GM19351 (cell line): ENCODE measurements at regions not wholly inside any gene's neighbourhood (a gene's known extent, or its start where the extent isn't known, plus 50 kb on each side); places are given as distances from the start of the nearest gene placed in this dataset.

Source experiments
- ATAC-seq: cut with Tn5 transposase; IDR thresholded peaks from one replicate; pipeline ENCODE4 v1.9.1; 2021; ENCODE audit warnings: mild to moderate bottlenecking, moderate library complexity; ENCODE audit not compliant: unreplicated experiment

- no peak for ATAC-seq
Measured at GRCh38 chr1:58888833-58889232, 105.0 kb upstream of the JUN start.

DNA sequence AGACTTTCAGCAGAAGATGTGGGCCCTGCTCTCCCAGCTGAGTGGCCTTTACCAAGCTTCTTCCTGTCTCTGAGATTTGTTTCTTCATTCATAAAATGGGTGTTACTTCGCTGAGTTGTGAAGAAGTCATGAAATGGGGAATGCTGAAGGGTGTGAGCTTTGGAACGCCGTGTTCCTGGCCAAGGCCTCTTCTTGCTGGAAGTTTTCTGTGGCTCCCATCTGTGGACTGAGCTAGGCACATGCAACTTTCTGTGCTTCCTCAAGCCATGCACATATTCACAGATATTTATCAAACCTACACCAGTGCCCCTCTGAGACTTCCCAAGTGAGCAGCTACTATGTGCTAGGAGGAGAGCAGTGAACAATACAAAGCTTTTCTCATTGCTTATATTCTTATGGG, 106.3 kb upstream of the JUN start:
- ATAC-seq, result no peak

DNA sequence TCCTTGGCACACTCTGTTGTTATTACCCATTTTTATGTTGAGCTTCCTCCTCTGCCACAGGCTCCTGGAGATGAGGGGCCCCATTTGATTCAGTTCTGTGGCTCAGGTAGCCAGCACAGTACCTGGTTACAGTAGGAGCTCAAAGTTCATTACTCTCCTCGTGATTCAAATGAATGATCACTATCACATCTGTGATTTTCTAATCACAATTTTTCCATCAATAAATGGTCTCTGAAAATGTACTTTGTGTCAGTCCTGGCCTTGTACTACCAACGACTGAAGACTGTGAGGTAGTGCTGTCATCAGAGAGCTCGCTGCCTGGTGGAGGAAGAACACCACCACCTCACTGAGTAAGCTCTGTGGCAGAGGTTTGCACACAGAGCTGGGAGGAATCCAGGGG, 106.8 kb upstream of the JUN start:
- no peak for ATAC-seq

GRCh38 chr1:58891347-58891746, 107.5 kb upstream of the JUN start:
- no peak for ATAC-seq

GRCh38 chr1:58893257-58893869, 109.5 kb upstream of the JUN start:
- ATAC-seq, result no peak

DNA sequence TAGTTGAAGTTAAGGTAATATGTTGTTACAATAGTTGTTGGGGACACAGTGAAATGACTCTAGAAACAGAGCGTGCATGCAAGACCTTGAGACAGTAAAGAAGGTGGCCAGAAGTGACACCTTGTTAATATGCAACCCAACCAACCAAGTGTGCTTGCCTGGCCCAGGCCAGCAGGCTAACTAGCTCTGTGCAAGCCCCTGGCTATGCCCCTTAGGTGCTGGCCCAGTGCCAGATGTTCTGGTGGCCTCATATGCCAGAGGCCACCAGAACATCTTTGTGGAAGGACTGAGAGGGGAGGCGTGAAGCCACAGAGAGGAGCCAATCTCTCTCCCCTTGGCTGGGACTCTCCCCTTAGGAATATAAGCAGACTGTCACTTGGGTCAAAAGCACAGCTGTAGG, 111.2 kb upstream of the JUN start:
- no peak for ATAC-seq

DNA sequence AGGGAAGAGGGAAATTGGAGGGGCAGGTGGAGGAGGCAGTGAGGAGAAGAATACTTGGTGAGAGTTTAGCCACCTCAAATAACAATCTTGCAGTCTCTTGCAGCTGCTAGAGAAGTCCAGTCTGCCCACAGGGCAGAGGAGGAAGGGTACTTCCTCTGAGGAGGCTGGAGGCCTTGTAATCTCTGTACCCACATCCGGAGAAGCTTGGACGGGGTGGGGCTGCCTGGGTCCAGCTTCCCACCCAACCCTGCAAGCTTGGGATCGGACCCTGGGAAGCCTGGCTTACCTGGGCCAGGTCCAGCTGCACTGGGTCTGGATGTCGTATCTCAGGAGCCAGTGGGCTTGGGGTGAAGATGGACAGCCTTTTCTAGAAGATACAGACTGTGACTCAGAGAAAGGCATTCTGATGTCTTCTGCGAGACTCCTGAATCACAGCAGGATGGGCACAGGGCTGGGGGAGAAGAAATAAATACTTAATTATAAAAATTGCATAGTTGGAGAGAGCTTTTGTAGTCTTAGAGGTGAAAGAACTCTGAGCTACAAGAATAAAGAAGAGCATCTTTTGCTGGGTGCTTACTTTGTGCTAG, 111.8 kb upstream of the JUN start:
- ATAC-seq, result no peak

GRCh38 chr1:58896246-58897183, 112.7 kb upstream of the JUN start:
- ATAC-seq, result no peak

- no peak for ATAC-seq
Measured at GRCh38 chr1:58898739-58899586, 115.1 kb upstream of the JUN start.

GRCh38 chr1:58899587-58900271, 115.9 kb upstream of the JUN start:
- ATAC-seq, result no peak

DNA sequence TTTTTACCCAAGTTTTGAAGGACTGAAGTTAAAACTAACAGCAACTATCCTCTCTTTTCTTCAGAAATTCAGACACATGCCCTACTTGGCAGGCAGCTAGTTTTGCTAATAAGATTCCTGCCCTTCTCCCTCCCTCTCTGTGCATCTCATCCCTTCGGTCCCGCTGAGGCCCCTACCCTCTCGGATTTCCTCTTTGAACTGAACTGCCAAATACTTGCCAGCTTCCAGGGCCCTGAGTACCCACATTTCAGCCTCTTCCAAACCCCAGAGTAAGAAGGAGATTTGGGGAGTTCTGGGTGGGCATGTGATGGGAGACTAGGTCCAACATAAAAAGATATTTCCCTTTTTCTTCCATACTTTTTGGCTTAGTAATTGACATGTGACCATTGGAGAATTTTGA, 116.5 kb upstream of the JUN start:
- no peak for ATAC-seq

DNA sequence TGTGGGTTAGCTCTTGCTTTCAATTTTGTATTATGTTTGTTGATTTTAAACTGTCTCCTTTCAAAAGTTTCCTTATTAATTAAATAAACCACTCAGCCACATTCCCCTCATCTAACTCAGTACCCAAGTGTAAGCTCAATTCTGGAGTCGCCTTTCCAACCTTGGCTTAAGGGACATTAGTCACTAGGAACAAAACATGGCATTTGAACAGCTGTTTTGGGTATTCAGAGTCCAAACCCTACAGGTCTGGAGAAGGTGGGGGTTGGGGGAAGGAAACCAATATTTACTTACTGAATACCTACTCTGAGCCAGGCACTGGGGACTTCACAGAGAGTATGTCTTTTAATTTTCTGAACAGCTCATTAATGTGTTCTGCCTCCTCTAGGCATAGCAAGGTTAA, 117.2 kb upstream of the JUN start:
- no peak for ATAC-seq

DNA sequence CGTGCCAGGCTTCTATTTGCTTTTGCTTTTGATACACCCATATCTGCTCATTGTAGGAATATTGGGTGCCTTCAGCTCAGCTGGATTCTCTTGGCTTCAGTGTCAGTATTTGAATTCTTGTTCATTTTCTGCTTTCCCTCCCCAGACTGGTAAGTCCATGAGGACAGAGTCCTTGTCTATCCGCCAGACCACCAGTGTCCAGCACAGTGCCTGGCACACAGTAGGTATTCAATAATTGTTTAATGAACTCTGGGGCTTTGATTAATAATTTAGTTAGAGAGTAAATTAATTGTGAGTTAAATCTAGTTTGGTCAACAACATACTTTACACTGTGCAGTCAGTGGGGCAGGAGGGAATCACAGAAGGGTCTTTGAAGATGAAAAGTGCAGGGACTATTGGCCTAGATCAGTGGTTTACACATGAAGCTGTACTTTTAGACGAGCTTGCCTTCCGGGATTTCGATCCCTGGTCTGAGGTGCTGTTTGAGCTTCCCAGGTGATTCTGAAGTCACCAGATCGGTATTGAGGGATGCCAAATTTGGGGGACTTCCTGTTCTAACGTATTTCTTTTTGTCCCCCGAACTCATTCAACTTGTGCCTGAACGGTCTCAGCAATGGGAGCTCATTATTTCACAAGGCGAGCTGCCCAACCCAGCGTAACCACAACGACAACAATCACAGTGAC, 119.1 kb upstream of the JUN start:
- ATAC-seq, result no peak

DNA sequence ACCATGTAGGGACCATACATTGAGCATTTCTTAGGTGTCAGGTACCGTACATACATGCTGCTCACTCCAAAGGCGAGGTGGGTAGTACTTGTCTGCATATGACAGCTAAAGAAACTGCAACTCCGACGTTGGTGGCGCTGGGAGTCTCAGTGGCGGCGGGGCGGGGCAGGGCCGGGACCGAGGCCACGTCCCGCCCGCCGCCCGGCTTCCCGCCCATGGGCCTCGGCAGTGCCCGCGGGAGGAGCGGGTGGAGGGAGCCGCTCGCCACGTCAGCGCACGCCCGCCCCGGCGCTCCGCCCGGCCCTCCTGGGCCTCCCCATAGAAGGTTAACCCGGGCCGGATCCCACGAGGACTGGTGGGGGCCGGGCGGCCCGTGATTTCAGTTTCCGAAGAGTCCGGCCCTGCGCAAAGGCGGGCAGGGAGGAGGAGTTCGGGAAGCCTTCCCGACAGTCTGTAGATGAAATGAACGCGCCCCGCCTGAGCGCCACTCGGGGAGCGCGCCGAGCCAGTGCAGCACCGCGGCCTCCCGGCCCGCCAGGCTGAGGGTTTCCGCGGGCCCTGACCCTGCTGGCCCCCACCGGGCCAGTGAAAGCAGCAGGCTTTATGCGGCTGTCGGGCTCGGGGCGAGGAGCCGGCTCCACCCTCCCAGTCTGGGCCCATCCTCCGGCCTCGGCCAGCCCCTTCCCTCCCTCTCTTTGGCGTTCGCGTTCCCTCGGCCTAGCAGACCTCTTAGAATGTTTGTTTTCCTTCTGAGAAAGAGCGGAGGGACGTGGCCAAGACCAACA, 119.9 kb upstream of the JUN start:
- ATAC-seq, result peak; percentile 81

DNA sequence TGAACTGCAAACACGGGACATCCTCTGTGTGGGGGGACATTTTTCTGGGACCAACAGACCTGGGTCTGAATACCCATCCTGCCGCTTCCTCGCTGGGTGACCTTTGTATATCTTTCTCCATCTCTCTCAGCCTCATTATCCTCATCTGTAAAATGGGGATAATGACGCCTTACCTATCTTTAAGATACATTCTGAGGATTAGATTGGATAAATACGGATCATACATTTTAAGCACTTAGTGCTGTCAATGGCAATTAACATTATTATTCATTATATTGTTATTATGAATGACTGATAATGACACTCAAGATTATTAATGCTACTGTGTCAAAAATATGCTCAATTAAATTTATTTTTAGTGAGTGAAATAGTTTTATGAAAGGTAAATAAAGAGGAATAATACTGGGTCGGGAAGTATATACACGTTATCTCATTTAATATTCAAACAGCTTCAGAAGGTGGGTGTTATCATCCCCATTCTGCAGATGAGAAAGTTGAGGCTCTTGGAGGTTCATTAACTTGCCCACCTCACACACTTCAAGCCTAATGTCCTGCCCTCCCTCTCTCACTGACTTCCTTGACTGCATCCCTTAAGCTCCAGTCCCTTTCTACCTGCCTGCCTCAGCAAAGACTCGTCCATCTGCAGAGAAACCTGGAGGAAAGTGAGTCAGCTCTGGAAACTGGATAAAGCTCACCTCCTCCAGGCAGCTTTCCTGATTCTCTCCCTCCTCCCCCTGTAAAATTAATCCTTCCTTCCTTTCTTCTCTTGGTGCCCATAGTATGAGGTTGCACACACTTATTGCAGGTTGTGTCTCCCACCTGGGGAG, 120.7 kb upstream of the JUN start:
- ATAC-seq, result no peak

DNA sequence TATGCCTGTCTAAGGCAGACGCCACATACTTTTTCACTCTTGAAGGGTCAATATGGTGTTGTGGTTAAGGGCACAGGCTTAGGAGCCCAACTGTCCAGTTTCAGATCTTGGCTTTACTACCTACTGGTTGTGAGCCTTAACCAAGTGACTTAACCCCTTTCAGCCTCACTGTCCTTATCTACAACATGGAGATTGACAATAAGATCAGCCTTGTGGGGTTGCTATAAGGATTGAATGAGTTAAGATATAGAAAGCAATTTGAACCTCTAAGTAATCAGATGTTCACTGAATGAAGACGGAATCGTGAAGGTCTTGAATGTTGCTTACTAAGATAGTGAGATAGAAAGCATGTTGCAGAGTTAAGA, 121.3 kb upstream of the JUN start:
- no peak for ATAC-seq

DNA sequence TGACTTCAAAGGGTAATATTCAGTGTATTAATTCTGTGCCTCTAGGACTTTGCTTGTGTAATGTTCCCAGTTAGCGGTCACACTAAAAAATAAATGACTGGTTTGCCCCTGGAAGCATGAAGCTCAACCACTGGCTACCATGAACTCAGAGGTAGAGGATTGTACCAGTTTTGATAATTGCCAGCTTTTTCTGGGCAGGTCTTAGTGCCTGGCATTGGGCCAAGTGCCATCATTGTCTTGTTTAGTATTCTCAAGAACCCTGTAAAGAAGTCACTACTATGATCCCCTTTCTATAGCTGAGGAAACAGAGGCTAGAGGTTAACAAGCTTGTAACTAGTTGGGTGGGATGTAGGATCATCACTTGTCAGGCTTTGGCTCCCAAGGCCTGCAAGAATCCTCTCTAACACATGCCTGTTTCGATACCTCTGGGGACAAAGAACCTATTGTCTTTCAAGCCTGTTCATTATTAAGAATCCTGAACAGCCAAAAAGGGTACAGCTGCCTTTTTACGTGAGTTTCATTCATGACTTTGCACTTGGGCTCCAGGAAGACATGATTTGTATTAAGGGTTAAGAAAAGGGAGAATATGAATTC, 121.9 kb upstream of the JUN start:
- ATAC-seq, result no peak

GRCh38 chr1:58907398-58907797, 123.6 kb upstream of the JUN start:
- no peak for ATAC-seq
